ENCODE measurements at regions not wholly inside any gene's neighbourhood (a gene's known extent, or its start where the extent isn't known, plus 50 kb on each side); places are given as distances from the start of the nearest gene placed in this dataset.
"Not testable (repeated sequence)": the region's sequence is repeated elsewhere in the genome, so short reads cannot be mapped to it uniquely, and the experiment has no call there.

DNA sequence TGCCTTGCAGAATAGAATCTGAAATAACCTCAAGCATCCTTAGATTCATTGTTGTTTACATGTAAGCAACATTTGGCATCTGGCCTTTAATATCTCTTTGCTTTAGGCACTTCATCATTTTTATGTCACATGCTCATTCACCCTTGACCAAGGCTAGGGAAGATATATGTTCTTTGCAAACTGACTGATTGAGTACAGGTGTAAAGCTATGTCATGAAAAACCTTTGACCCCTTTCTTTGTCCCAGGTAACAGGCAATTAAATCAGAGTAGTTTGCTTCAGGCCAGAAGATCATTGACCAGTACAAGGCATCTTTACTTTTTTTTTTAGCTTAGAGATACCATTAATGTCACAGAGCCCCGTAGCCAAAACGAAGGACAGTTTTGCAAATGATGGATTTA, 520.6 kb downstream of the STK39 start:
- Histone ChIP-seq H3K36me3 (replicated peaks) (no peaks in the 10 kb centered on the region), H3K4me3 (ENCODE audit: low read depth, low read length) (no peak overlapping the region), H3K27ac (no peak overlapping the region), H3K27me3 (replicated peaks) (no peaks in the 10 kb centered on the region)
- DNase-seq: no peak
- TF ChIP-seq, protein P1, sequence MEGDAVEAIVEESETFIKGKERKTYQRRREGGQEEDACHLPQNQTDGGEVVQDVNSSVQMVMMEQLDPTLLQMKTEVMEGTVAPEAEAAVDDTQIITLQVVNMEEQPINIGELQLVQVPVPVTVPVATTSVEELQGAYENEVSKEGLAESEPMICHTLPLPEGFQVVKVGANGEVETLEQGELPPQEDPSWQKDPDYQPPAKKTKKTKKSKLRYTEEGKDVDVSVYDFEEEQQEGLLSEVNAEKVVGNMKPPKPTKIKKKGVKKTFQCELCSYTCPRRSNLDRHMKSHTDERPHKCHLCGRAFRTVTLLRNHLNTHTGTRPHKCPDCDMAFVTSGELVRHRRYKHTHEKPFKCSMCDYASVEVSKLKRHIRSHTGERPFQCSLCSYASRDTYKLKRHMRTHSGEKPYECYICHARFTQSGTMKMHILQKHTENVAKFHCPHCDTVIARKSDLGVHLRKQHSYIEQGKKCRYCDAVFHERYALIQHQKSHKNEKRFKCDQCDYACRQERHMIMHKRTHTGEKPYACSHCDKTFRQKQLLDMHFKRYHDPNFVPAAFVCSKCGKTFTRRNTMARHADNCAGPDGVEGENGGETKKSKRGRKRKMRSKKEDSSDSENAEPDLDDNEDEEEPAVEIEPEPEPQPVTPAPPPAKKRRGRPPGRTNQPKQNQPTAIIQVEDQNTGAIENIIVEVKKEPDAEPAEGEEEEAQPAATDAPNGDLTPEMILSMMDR (IDR thresholded peaks at IDR 0.05; ENCODE audit: low read depth, low read length, missing control alignments): no peak
- in situ Hi-C loops (cut with HindIII; ENCODE audit: low pct_ligation_motif_present, low sequenced_read_pairs): no loop called here

DNA sequence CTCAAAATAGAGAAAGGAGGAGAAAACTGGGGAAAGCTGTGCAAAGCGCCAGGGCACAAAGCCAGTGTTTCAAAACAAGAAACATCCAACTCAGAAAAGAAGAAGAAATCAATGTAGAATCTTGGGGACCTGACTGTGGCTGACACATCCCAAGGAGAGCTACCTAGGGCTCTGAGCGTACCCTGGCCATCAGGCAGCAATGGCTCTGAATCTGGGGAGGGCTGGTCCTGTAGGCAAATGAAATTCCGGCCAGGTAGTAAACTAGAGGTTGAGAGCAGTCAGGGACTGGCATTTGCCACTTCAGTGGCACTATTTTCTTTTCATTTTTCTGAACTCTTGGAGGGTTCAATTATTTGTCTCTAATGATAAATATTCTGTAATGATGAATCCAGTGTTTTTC, 525.8 kb downstream of the STK39 start:
- Histone ChIP-seq H3K4me3 (ENCODE audit: low read depth, low read length) (no peak overlapping the region), H3K36me3 (replicated peaks) (no peaks in the 10 kb centered on the region), H3K27me3 (replicated peaks) (no peaks in the 10 kb centered on the region), H3K27ac (no peak overlapping the region)
- in situ Hi-C loops (cut with HindIII; ENCODE audit: low pct_ligation_motif_present, low sequenced_read_pairs): no loop called here
- TF ChIP-seq, protein P1 (IDR thresholded peaks at IDR 0.05; ENCODE audit: low read depth, low read length, missing control alignments): no peak
- DNase-seq: no peak

DNA sequence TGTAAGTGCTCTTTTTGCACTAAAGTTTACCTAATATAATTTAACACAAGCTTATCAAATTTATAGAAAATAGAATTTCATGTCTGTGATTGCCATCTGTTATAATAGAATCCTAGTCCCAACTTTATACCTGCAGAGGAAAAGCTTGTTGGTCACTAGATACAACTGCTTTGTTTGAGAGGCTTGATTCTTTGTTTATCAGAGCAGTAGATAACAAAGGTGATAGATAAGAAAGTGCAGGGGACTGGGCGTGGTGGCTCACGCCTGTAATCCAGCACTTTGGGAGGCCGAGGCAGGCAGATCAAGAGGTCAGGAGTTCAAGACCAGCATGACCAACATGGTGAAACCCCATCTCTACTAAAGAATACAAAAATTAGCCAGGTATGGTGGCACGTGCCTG, 528.0 kb downstream of the STK39 start:
- H3K27me3 ChIP-seq (replicated peaks): no peaks in the 10 kb centered on the region
- H3K4me3 ChIP-seq (ENCODE audit: low read depth, low read length): no peak overlapping the region
- DNase-seq: no peak
- no peak overlapping the region for H3K27ac ChIP-seq
- no peaks in the 10 kb centered on the region for H3K36me3 ChIP-seq (replicated peaks)
- in situ Hi-C loops (cut with HindIII; ENCODE audit: low pct_ligation_motif_present, low sequenced_read_pairs): no loop called here
- TF ChIP-seq, protein P1 (IDR thresholded peaks at IDR 0.05; ENCODE audit: low read depth, low read length, missing control alignments): no peak

DNA sequence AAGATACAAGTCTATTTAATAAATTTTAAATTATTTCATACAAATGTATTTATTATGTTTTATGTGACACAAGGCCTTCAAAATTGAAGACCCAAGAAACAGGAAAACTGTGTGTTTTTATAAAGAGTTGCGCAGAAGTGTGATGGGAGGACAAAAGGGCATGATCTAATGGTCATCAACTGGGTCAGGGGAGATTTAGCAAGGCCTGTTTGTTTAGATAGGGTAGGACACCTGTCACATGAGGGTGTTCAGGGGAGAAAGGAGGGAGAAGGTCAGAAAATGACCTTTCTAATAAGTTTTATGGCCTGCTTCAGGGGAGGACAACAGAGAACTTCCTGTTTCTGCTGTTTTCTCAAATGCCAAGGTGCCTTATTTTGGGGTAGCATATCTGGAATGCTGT, 528.8 kb downstream of the STK39 start:
- no peak overlapping the region for H3K4me3 ChIP-seq (ENCODE audit: low read depth, low read length)
- no peak for DNase-seq
- in situ Hi-C loops (cut with HindIII; ENCODE audit: low pct_ligation_motif_present, low sequenced_read_pairs): no loop called here
- H3K36me3 ChIP-seq (replicated peaks): no peaks in the 10 kb centered on the region
- H3K27ac ChIP-seq: no peak overlapping the region
- H3K27me3 ChIP-seq (replicated peaks): no peaks in the 10 kb centered on the region
- TF ChIP-seq, protein P1 (IDR thresholded peaks at IDR 0.05; ENCODE audit: low read depth, low read length, missing control alignments): no peak

DNA sequence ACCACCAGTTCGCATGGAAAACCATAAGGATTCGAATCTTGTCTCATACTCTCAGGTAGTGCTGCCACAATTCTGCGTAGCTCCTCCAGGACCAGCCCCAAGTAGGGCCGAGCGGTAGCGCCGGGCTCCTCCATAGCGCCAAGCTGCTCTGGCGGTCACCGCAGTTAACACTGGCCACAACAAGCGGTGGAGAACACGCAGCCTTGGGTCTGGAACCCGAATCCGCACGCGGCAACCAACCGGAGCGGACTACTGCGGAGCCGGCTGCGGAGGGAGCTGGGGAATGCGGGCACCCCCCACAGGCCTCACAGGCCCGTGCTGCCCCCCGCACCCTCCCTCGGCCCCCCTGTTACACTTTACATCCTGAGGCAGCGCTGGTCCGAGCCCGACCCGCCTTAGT, 531.5 kb downstream of the STK39 start:
- TF ChIP-seq, protein P1 (IDR thresholded peaks at IDR 0.05; ENCODE audit: low read depth, low read length, missing control alignments): no peak
- Histone ChIP-seq H3K27me3 (replicated peaks) (no peaks in the 10 kb centered on the region), H3K4me3 (ENCODE audit: low read depth, low read length) (no peak overlapping the region), H3K36me3 (replicated peaks) (no peaks in the 10 kb centered on the region), H3K27ac (no peak overlapping the region)
- no peak for DNase-seq
- in situ Hi-C loops (cut with HindIII; ENCODE audit: low pct_ligation_motif_present, low sequenced_read_pairs): no loop called here

DNA sequence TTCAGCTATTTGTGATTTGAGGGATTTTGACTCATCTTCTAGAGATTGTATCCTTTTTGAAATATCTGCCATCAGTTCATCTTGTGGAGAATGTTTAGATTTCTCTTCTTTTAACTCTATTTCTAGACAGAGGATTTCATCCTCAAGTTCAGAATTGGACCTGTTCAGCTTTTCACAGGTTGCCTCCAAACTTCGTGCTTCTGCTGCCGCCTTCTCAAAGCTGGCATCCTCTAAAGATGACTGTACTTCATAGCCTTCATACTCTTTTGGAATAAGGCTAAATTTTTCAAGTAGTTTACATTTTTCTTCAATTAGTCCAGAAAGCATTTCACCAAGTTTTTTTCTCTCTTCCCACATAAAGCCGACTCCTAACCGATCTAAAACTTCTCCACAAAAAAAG, 531.9 kb downstream of the STK39 start:
- H3K27me3 ChIP-seq (replicated peaks); H3K27ac ChIP-seq; in situ Hi-C loops (cut with HindIII; ENCODE audit: low pct_ligation_motif_present, low sequenced_read_pairs): not testable (repeated sequence)

More for the DNA sequence above, 531.9 kb downstream of the STK39 start:
- DNase-seq; H3K4me3 ChIP-seq (ENCODE audit: low read depth, low read length); H3K36me3 ChIP-seq (replicated peaks): not testable (repeated sequence)
